ENCODE measurements at regions not wholly inside any gene's neighbourhood (a gene's known extent, or its start where the extent isn't known, plus 50 kb on each side); places are given as distances from the start of the nearest gene placed in this dataset.
A peak's percentile ranks its signal among the peaks of the same experiment; 100 is the strongest.

- Histone ChIP-seq H3K4me3 (ENCODE audit: low read depth, low read length) (no peak overlapping the region), H3K36me3 (ENCODE audit: control insufficient read depth, insufficient read depth, low read length) (no peaks in the 10 kb centered on the region), H3K27me3 (ENCODE audit: control insufficient read depth, insufficient read depth, low read length) (no peaks in the 10 kb centered on the region)
- DNase-seq (ENCODE audit: low read depth): no peak
- TF ChIP-seq CTCF (IDR thresholded peaks at IDR 0.05; ENCODE audit: insufficient read depth, low read length, poor library complexity, severe bottlenecking): no peak
Observed at GRCh38 chr3:30421266-30421665, 185.1 kb upstream of the TGFBR2 start.

DNA sequence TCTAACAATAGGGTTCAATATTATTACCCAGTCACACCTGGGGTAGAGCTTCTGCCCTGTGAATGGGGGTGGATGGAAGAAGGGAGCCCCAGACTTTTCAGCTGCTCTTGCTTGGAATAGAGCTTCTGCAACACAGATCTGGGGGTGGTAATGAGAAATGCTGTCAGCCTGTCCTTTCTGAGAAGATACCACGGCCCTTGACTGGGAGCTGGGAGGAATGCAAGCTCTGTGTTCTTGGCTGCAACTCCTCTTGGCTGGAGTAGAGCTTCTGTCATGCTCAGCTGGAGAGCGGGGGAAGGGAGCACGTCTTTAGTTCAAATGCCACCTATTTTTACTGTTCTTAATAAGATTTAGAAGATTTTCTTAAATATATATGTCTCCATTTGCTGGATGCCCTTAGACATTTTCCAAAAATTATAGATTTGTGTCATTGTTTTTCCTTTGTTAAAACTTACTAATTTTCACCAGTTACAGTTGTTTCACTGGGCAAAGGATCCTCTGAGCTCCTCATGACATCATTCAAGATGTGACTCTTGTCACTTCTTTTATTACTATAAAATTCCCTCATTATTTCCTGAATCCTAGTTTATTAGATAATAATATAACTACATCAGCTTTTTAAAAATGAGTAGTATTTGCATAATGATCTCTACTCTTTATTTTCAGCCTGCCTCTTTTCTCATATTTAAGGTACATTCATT is 180.0 kb upstream of the TGFBR2 start:
- no peaks in the 10 kb centered on the region for H3K36me3 ChIP-seq (ENCODE audit: control insufficient read depth, insufficient read depth, low read length)
- H3K27me3 ChIP-seq (ENCODE audit: control insufficient read depth, insufficient read depth, low read length): no peaks in the 10 kb centered on the region
- H3K4me3 ChIP-seq (ENCODE audit: low read depth, low read length): no peak overlapping the region
- DNase-seq (ENCODE audit: low read depth): no peak
- no peak for TF ChIP-seq CTCF (IDR thresholded peaks at IDR 0.05; ENCODE audit: insufficient read depth, low read length, poor library complexity, severe bottlenecking)

DNA sequence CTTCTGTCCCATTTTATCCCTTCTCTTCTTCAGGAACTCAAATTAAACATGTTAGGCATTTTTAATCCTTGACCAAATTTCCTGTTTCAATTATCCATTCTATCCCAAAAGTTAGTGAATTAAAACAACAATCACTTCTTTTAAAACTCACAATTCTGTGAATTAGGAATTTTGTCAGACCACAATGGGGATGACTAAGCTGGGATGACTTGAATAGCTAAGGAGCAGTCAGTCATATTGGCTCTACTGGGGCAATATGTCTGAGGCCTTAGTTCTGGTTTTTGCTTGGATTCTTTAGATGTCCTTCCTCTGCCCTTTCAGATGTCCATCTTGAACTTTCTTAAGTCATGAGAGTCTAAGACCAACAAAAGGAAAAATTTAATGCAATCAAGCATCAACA is 178.2 kb upstream of the TGFBR2 start:
- peak; percentile 67 for DNase-seq (ENCODE audit: low read depth)
- Histone ChIP-seq H3K36me3 (ENCODE audit: control insufficient read depth, insufficient read depth, low read length) (no peaks in the 10 kb centered on the region), H3K4me3 (ENCODE audit: low read depth, low read length) (no peak overlapping the region), H3K27me3 (ENCODE audit: control insufficient read depth, insufficient read depth, low read length) (no peaks in the 10 kb centered on the region)
- TF ChIP-seq CTCF (IDR thresholded peaks at IDR 0.05; ENCODE audit: insufficient read depth, low read length, poor library complexity, severe bottlenecking): no peak

DNA sequence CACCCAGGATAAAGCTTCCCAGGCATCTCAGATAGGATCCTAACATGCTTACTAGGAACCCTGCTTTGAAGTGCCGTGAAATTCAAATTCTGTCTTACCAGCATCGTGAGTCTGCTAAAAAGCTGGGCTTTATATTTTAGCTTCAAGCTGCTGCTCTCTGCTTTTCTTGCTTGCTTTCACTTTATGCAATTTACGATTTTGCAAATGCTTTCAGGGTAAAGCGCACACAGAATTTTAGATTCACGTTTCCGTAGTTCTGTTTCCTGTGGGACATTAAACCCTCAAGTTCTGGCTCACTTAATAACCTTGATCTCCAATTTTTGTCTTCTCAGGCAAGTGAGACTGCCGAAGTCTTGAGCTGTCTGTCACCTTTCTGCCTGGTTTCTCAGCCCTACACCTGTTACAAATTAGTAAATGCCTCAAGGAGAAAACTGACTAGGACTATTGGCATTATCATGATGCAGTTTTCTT is 170.5 kb upstream of the TGFBR2 start:
- H3K4me3 ChIP-seq (ENCODE audit: low read depth, low read length): no peak overlapping the region
- TF ChIP-seq CTCF (IDR thresholded peaks at IDR 0.05; ENCODE audit: insufficient read depth, low read length, poor library complexity, severe bottlenecking): no peak
- H3K36me3 ChIP-seq (ENCODE audit: control insufficient read depth, insufficient read depth, low read length): no peaks in the 10 kb centered on the region

DNA sequence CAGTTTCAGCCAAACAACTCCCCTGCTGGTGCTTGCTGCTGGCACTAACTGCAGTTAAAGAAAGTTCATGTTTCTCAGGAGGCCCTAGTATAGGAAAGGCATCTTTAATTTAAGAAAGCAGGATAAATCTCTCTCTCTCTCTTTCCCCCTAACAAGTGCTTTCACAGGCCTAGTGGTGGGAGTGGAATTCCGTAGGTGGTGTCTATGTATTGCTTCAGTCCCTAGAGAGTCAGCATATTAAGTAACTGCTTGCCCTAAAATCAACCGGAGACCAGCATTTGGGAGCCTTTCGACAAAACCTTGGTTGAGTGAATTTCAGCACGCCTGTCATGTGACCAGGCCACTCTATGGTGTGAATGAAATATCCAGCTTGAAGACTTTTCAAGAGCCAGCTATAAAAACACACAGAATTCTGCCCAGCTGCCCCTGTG is 169.2 kb upstream of the TGFBR2 start:
- Histone ChIP-seq H3K27me3 (ENCODE audit: control insufficient read depth, insufficient read depth, low read length) (no peaks in the 10 kb centered on the region), H3K36me3 (ENCODE audit: control insufficient read depth, insufficient read depth, low read length) (no peaks in the 10 kb centered on the region), H3K4me3 (ENCODE audit: low read depth, low read length) (no peak overlapping the region)
- DNase-seq (ENCODE audit: low read depth): no peak
- TF ChIP-seq CTCF (IDR thresholded peaks at IDR 0.05; ENCODE audit: insufficient read depth, low read length, poor library complexity, severe bottlenecking): no peak

More for the DNA sequence above, 170.5 kb upstream of the TGFBR2 start:
- no peak for DNase-seq (ENCODE audit: low read depth)
- no peaks in the 10 kb centered on the region for H3K27me3 ChIP-seq (ENCODE audit: control insufficient read depth, insufficient read depth, low read length)

- H3K4me3 ChIP-seq (ENCODE audit: low read depth, low read length): no peak overlapping the region
- DNase-seq (ENCODE audit: low read depth): no peak
Observed at GRCh38 chr3:30438126-30438525, 168.3 kb upstream of the TGFBR2 start.

More at GRCh38 chr3:30438126-30438525, 168.3 kb upstream of the TGFBR2 start:
- no peak for TF ChIP-seq CTCF (IDR thresholded peaks at IDR 0.05; ENCODE audit: insufficient read depth, low read length, poor library complexity, severe bottlenecking)
- Histone ChIP-seq H3K36me3 (ENCODE audit: control insufficient read depth, insufficient read depth, low read length) (no peaks in the 10 kb centered on the region), H3K27me3 (ENCODE audit: control insufficient read depth, insufficient read depth, low read length) (no peaks in the 10 kb centered on the region)
